ENCODE measurements at regions not wholly inside any gene's neighbourhood (a gene's known extent, or its start where the extent isn't known, plus 50 kb on each side); places are given as distances from the start of the nearest gene placed in this dataset.

GRCh38 chr5:124858612-124859011, 112.2 kb upstream of the ZNF608 start:
- H3K36me3 Mint-ChIP-seq (ENCODE audit: low read depth) = no peaks in the 10 kb centered on the region
- H3K27me3 Mint-ChIP-seq (ENCODE audit: low read depth) = no peaks in the 10 kb centered on the region

GRCh38 chr5:124859027-124859426, 112.6 kb upstream of the ZNF608 start:
- Mint-ChIP-seq H3K36me3 (ENCODE audit: low read depth) (no peaks in the 10 kb centered on the region), H3K4me1 (ENCODE audit: low read depth) (no peaks in the 10 kb centered on the region), H3K27ac (no peak overlapping the region), H3K27me3 (ENCODE audit: low read depth) (no peaks in the 10 kb centered on the region), H3K9me3 (peaks cover 4% of the 10 kb centered on the region), H3K4me3 (no peak overlapping the region)

More at GRCh38 chr5:124858612-124859011, 112.2 kb upstream of the ZNF608 start:
- no peaks in the 10 kb centered on the region for H3K4me1 Mint-ChIP-seq (ENCODE audit: low read depth)
- peaks cover 4% of the 10 kb centered on the region for H3K9me3 Mint-ChIP-seq
- no peak overlapping the region for H3K27ac Mint-ChIP-seq
- no peak overlapping the region for H3K4me3 Mint-ChIP-seq

- H3K4me3 Mint-ChIP-seq = no peak overlapping the region
- H3K36me3 Mint-ChIP-seq (ENCODE audit: low read depth) = no peaks in the 10 kb centered on the region
- no peaks in the 10 kb centered on the region for H3K4me1 Mint-ChIP-seq (ENCODE audit: low read depth)
- H3K9me3 Mint-ChIP-seq = peaks cover 4% of the 10 kb centered on the region
- H3K27ac Mint-ChIP-seq = no peak overlapping the region
- H3K27me3 Mint-ChIP-seq (ENCODE audit: low read depth) = no peaks in the 10 kb centered on the region
Observed at GRCh38 chr5:124859556-124860290, 113.3 kb upstream of the ZNF608 start.

GRCh38 chr5:124860291-124860655, 113.8 kb upstream of the ZNF608 start:
- no peaks in the 10 kb centered on the region for H3K27me3 Mint-ChIP-seq (ENCODE audit: low read depth)
- H3K4me3 Mint-ChIP-seq = no peak overlapping the region
- peaks cover 4% of the 10 kb centered on the region for H3K9me3 Mint-ChIP-seq
- no peaks in the 10 kb centered on the region for H3K36me3 Mint-ChIP-seq (ENCODE audit: low read depth)
- H3K4me1 Mint-ChIP-seq (ENCODE audit: low read depth) = no peaks in the 10 kb centered on the region
- no peak overlapping the region for H3K27ac Mint-ChIP-seq

- Mint-ChIP-seq H3K27me3 (ENCODE audit: low read depth) (no peaks in the 10 kb centered on the region), H3K4me1 (ENCODE audit: low read depth) (peaks cover 11% of the 10 kb centered on the region), H3K36me3 (ENCODE audit: low read depth) (no peaks in the 10 kb centered on the region), H3K27ac (no peak overlapping the region), H3K9me3 (no peaks in the 10 kb centered on the region), H3K4me3 (no peak overlapping the region)
Observed at GRCh38 chr5:124865066-124865465, 118.6 kb upstream of the ZNF608 start.

GRCh38 chr5:124865603-124866354, 119.3 kb upstream of the ZNF608 start:
- H3K36me3 Mint-ChIP-seq (ENCODE audit: low read depth) = no peaks in the 10 kb centered on the region
- no peaks in the 10 kb centered on the region for H3K9me3 Mint-ChIP-seq
- no peak overlapping the region for H3K4me3 Mint-ChIP-seq
- H3K4me1 Mint-ChIP-seq (ENCODE audit: low read depth) = peaks cover 11% of the 10 kb centered on the region
- no peak overlapping the region for H3K27ac Mint-ChIP-seq
- no peaks in the 10 kb centered on the region for H3K27me3 Mint-ChIP-seq (ENCODE audit: low read depth)

GRCh38 chr5:124866355-124867136, 120.1 kb upstream of the ZNF608 start:
- no peaks in the 10 kb centered on the region for H3K27me3 Mint-ChIP-seq (ENCODE audit: low read depth)
- H3K36me3 Mint-ChIP-seq (ENCODE audit: low read depth) = no peaks in the 10 kb centered on the region
- H3K27ac Mint-ChIP-seq = no peak overlapping the region
- H3K9me3 Mint-ChIP-seq = no peaks in the 10 kb centered on the region
- peaks cover 11% of the 10 kb centered on the region for H3K4me1 Mint-ChIP-seq (ENCODE audit: low read depth)
- H3K4me3 Mint-ChIP-seq = no peak overlapping the region

- H3K27me3 Mint-ChIP-seq (ENCODE audit: low read depth) = no peaks in the 10 kb centered on the region
- no peaks in the 10 kb centered on the region for H3K9me3 Mint-ChIP-seq
- H3K4me3 Mint-ChIP-seq = no peak overlapping the region
- no peaks in the 10 kb centered on the region for H3K36me3 Mint-ChIP-seq (ENCODE audit: low read depth)
- no peak overlapping the region for H3K27ac Mint-ChIP-seq
- peaks cover 11% of the 10 kb centered on the region for H3K4me1 Mint-ChIP-seq (ENCODE audit: low read depth)
Observed at GRCh38 chr5:124867137-124867704, 120.8 kb upstream of the ZNF608 start.

- Mint-ChIP-seq H3K27me3 (ENCODE audit: low read depth) (no peaks in the 10 kb centered on the region), H3K36me3 (ENCODE audit: low read depth) (no peaks in the 10 kb centered on the region), H3K4me3 (no peak overlapping the region)
Observed at GRCh38 chr5:124868676-124869075, 122.2 kb upstream of the ZNF608 start.

GRCh38 chr5:124869426-124870033, 123.1 kb upstream of the ZNF608 start:
- no peaks in the 10 kb centered on the region for H3K9me3 Mint-ChIP-seq
- no peak overlapping the region for H3K4me3 Mint-ChIP-seq
- H3K36me3 Mint-ChIP-seq (ENCODE audit: low read depth) = no peaks in the 10 kb centered on the region
- no peaks in the 10 kb centered on the region for H3K27me3 Mint-ChIP-seq (ENCODE audit: low read depth)
- no peak overlapping the region for H3K27ac Mint-ChIP-seq
- peaks cover 11% of the 10 kb centered on the region for H3K4me1 Mint-ChIP-seq (ENCODE audit: low read depth)

More at GRCh38 chr5:124868676-124869075, 122.2 kb upstream of the ZNF608 start:
- H3K4me1 Mint-ChIP-seq (ENCODE audit: low read depth) = peaks cover 11% of the 10 kb centered on the region
- no peak overlapping the region for H3K27ac Mint-ChIP-seq
- no peaks in the 10 kb centered on the region for H3K9me3 Mint-ChIP-seq

- H3K4me1 Mint-ChIP-seq (ENCODE audit: low read depth) = peaks cover 11% of the 10 kb centered on the region
- no peaks in the 10 kb centered on the region for H3K27me3 Mint-ChIP-seq (ENCODE audit: low read depth)
- H3K36me3 Mint-ChIP-seq (ENCODE audit: low read depth) = no peaks in the 10 kb centered on the region
- H3K9me3 Mint-ChIP-seq = no peaks in the 10 kb centered on the region
- no peak overlapping the region for H3K27ac Mint-ChIP-seq
- H3K4me3 Mint-ChIP-seq = no peak overlapping the region
Observed at GRCh38 chr5:124870070-124870469, 123.6 kb upstream of the ZNF608 start.

- no peaks in the 10 kb centered on the region for H3K36me3 Mint-ChIP-seq (ENCODE audit: low read depth)
- no peaks in the 10 kb centered on the region for H3K9me3 Mint-ChIP-seq
- H3K4me1 Mint-ChIP-seq (ENCODE audit: low read depth) = peaks cover 7% of the 10 kb centered on the region
- H3K27me3 Mint-ChIP-seq (ENCODE audit: low read depth) = no peaks in the 10 kb centered on the region
- no peak overlapping the region for H3K27ac Mint-ChIP-seq
- H3K4me3 Mint-ChIP-seq = no peak overlapping the region
Observed at GRCh38 chr5:124871303-124871702, 124.9 kb upstream of the ZNF608 start.

GRCh38 chr5:124872086-124872485, 125.6 kb upstream of the ZNF608 start:
- Mint-ChIP-seq H3K4me1 (ENCODE audit: low read depth) (peaks cover under 1% of the 10 kb centered on the region), H3K9me3 (no peaks in the 10 kb centered on the region), H3K36me3 (ENCODE audit: low read depth) (peaks cover 1% of the 10 kb centered on the region), H3K4me3 (no peak overlapping the region), H3K27me3 (ENCODE audit: low read depth) (no peaks in the 10 kb centered on the region), H3K27ac (no peak overlapping the region)

GRCh38 chr5:124872615-124873014, 126.2 kb upstream of the ZNF608 start:
- H3K27ac Mint-ChIP-seq = no peak overlapping the region
- peaks cover 1% of the 10 kb centered on the region for H3K36me3 Mint-ChIP-seq (ENCODE audit: low read depth)
- H3K9me3 Mint-ChIP-seq = no peaks in the 10 kb centered on the region
- H3K4me3 Mint-ChIP-seq = no peak overlapping the region
- H3K27me3 Mint-ChIP-seq (ENCODE audit: low read depth) = no peaks in the 10 kb centered on the region
- H3K4me1 Mint-ChIP-seq (ENCODE audit: low read depth) = no peaks in the 10 kb centered on the region
